Hepatic stellate cell (primary cell): ENCODE measurements at regions not wholly inside any gene's neighbourhood (a gene's known extent, or its start where the extent isn't known, plus 50 kb on each side); places are given as distances from the start of the nearest gene placed in this dataset.
"Not testable (repeated sequence)": the region's sequence is repeated elsewhere in the genome, so short reads cannot be mapped to it uniquely, and the experiment has no call there.

Source experiments
- DNase-seq: peaks from one replicate; pipeline ENCODE4 v3.0.0; 2011; ENCODE audit warnings: low spot score

GRCh38 chr18:38792731-38793130 lies 1227.1 kb upstream of the CELF4 start:
- DNase-seq: no peak

DNA sequence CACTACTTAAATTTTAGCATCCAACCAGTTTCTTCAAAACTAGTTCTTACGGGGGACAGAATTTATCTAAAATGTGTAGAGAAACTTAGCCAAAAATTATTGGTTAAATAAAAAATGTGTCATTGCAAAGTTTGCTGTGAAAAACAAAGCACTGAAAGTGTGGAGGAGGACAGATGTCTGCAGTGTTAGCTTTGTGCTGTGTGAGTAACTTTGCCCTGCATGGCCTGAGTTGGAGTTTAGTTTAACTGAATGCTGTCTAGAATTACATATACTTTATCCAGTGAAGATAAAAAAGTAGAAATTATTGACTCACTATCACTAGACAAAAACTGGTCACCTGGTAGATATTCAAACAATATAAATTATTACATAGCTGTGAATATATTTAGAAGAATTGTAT lies 1225.2 kb upstream of the CELF4 start:
- DNase-seq: no peak

- no peak for DNase-seq
These were observed 1224.7 kb upstream of the CELF4 start for GRCh38 chr18:38790303-38790702.

GRCh38 chr18:38789141-38789540 lies 1223.5 kb upstream of the CELF4 start:
- no peak for DNase-seq

DNA sequence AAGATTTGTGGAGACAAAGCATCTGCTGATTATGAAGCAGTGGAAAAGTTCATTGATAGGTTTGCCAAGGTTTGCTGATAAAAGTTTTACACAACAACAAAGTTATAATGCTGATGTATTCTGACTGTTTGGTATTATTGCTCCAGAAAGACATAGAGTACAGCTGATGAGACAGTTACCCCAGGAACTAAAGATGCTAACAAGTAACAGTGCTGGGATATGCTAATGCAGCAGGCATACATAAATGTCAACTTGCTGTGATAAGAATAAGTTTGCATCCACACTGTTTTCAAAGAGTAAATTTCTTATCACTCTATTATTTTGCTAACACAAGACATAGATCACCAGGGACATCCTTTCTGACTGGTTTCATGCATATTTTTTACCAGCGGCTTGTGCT lies 1221.3 kb upstream of the CELF4 start:
- DNase-seq: no peak

- DNase-seq: not testable (repeated sequence)
These were observed 1206.0 kb upstream of the CELF4 start for GRCh38 chr18:38771620-38772019.

DNA sequence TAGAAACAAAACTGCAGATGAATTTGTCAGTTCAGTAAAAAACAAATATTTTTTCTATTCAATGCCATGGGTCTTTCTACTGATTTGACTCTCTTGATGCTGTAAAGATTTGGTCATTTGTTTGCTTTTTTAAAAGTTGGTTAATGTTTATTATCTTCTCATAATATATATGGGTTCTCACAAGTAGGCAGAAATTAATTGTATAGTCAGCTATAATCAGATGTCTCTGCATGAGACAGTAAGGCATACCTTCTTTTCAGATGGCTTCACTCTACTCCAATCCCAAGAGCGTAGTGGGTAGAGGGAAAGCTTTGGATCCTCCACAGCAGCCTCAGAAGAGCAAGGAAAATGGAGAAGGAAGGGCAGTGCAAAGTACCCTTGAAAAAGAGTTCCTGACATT lies 1202.9 kb upstream of the CELF4 start:
- no peak for DNase-seq

DNA sequence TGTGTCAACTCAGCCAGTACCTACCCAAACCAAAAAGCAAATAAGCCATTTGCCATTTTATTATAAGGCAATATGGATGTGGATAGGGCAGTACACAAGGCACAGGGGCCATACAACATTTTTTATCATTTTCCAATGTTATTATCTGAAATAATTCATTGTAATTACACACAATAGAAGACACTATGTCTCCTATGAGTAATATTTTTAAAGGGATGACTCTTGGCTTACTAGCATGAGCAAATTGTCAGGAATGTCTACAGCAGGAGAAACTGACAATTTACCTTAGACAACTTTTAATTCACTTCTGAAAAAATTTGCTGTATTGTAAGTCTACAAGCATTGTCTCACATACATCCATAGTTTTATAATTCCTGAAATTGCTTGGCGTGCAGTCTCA lies 1193.9 kb upstream of the CELF4 start:
- no peak for DNase-seq

DNA sequence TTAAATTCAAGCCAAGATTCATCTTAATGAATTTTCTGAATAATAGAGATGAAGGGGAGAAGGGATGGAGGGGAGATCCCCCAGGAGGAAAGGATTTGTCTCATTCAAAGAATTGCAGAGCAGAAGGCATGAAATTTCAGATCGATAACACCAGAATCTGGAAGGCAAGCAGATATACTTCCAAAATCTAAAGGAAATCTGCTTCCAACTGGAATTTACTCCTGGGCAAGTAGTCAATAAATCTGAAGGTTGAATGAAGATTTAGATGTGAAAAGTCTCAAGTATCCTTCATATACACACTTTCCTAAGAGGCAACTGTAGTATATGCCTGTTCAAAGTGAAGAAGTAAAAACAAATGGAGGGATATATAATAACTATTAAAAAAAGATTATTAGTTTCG lies 1190.8 kb upstream of the CELF4 start:
- DNase-seq: no peak

DNA sequence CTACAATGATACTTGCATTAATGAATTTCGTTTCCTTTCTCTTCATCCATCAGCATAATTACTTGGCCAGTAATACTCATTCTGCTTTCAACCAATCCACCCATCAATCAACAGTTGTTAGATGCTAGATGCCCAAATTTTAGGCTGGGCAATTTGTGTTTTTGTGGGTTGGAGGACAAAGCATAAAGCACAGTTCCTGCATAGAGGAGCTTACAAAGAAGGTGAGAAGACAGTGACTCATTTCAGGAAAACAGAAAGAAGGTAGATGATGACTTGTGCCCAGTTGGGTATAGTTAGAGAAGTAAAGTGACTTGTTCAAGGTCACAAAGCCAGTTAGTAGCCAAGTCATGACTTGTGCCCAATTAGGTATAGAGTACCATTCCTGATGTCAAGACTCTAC lies 1186.8 kb upstream of the CELF4 start:
- no peak for DNase-seq

GRCh38 chr18:38751898-38752297 lies 1186.3 kb upstream of the CELF4 start:
- DNase-seq: no peak

GRCh38 chr18:38751211-38751610 lies 1185.6 kb upstream of the CELF4 start:
- no peak for DNase-seq

GRCh38 chr18:38750751-38751150 lies 1185.2 kb upstream of the CELF4 start:
- DNase-seq: no peak

DNA sequence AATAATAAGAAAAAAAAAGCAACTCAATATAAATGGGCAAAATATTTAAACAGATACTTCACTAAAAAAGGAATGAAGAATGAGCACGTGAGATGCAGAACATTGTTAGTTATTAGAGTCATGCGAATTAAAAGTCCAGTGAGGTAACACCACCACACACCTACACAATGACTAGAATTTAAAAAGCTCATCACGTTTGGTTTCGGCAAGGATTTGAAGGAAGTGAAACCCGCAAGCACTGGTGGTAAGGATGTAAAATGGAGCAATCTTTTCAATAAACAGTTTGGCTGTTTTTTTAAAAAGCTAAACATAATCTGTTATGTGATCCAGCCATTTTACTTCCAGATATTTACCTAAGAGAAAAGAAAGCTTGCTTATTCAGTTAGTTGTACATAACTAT lies 1181.6 kb upstream of the CELF4 start:
- DNase-seq: no peak

DNA sequence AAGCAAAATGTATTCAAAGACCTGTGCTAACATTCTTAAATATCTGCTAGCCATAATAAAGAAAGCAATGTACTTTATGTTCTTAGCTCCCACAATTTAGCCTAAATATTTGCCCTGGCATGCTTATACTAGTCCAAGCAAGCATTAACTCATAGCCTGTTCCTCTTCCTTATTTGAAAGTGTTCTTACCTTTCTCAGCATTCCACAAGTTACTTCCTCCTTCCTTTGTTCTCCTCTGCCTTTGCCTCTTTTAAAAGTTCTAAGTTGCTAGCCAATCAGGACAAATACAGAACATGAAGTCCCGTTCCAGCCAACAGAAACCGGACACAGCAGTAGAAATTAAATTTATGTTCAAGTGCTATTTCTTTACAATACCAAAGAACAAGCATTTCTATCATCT lies 1154.6 kb upstream of the CELF4 start:
- DNase-seq: not testable (repeated sequence)

DNA sequence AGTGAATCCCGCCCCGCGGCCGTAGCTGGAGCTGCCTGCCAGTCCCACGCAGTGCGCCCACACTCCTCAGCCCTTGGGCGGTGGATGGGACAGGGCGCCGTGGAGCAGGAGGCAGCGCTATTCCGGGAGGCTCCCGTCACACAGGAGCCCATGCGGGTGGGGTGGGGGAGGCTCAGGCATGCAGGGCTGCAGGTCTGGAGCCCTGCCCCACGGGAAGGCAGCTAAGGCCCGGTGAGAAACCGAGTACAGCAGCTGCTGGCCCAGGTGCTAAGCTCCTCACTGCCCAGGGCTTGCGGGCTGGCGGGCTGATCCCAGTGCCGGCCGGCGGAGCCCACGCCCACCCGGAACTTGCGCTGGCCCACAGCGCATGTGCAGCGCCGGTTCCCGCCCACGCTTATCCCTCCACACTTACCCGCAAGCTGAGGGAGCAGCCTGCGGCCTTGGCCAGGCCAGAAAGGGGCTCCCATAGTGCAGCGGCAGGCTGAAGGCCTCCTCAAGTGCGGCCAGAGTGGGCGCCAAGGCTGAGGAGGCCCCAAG lies 1152.8 kb upstream of the CELF4 start:
- no peak for DNase-seq

DNA sequence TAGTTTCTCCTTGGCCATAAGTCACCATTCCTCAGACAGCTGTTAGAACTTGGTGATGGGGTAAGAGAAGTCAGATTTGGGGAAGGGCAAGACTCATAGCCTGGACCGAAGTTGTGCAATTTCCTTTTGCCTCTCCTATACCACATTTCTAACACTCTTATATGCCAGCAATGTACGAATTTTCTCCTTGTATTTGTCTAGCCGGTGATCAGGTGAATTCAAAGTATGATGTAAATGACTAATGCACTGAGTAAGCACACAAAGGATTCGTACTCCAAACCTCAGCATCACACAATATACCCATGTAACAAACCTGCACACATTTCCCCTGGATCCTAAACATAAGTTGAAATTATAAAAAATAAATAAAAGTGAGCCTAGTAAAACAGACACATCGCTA lies 1143.5 kb upstream of the CELF4 start:
- DNase-seq: no peak

DNA sequence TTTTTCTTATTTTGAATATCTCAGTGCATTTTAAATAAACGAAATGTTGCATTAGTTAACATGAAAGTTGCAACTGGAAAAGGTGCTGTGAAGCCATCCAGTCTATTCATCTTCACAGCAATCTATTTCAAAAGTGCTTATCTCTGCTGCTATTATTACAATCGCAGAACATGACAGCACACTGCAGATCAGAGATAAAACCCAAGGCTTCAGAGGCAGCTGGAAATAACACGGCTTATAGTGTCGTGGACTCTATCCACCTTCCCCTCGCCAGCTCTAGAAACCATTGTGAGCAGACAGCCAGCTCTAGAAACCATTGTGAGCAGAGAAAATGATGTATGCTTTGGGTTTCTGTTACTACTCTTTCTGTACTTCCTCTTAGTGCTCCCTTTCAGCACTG lies 1140.8 kb upstream of the CELF4 start:
- DNase-seq: no peak

DNA sequence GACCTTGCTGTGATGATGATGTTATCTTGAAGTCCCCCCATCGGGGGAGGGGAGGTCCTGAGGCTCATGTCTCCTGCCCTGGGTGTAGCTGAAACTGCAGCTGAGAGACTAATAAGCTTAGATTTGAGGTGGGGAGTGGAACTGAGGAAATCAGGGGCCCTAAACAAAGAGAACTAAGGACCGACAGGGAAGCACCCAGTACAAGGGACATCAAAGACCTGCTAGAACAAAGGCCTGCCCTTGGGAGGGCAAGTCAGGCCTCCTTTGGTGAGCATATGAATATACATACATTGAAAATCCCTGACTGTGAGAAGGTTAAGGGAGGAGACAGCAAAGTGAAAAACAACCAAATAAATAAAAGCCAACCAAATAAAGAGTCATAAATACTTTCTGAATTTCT lies 1132.5 kb upstream of the CELF4 start:
- DNase-seq: no peak

- no peak for DNase-seq
These were observed 1130.1 kb upstream of the CELF4 start for GRCh38 chr18:38695559-38696280.

DNA sequence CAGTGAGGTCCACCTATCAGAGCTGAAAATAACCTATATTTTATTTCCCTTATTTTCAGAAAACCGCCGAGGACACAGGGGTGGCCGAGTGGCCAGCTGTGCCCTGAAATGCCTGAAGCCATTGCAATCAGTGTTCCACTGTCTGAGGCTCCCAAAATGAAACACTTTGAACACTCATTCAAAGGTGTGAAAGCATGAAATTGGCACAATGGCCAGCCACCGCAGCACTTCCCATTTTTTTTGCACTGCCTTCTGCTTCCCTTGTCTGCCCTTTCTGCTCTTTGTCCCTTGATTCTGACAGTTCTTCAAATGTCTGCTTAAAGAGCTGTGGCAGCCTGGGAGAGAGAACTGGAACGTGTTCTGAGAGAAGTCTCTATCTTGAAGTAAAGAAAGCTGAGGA lies 1127.5 kb upstream of the CELF4 start:
- no peak for DNase-seq

DNA sequence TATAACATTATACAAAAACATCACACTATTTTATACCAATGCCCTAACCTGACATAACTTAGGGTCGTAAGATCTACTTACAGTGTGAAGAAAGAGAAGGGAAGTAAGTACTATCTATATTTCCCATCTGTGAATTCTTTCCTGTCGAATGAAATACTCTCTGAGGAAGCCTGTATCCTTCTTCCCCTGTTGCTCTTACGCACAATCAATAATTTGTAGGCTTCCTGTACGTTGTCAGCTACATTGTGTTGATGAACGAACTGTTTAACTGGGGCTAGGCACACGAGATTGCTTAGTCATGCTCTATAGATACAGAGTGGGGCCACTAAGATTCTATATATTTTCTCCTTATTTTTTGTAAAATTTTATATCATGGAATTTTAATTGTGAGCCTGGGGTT lies 1125.0 kb upstream of the CELF4 start:
- no peak for DNase-seq

DNA sequence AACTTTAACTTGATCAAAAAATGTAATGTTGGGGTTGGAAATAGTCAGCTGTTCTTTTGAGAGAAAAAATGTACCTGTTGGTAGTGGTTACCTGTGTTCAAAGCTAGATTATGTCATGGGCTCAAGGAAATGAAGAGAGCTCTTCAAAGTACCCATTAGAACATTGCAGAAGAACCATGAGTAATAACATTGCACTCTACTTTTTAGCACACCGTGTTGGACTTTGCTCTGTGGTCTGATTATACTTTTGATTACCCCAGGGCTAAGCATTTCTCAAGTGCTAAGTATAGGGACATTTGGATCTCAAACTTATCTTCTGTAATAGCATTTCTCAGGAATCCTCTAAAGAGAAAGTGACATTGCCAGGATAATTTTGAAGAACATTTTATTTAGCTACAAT lies 1122.8 kb upstream of the CELF4 start:
- DNase-seq: no peak

DNA sequence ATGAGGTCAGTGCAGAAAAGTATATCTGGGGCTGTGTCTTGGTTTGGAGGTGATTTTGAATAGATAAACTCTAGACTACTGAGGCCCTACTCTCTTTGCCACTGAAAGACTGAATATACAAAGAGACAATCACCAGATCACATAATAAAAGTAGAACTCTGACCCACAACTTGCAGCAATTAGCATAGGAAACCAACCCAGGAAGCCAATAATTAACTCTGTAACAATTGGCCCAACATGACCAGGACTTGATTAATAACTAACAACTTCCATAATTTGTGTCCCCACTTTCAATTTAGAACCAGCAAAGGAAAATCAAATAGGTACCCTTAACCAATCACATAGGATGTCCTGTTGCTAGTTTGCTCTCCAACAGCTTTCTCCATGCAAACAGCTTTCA lies 1104.9 kb upstream of the CELF4 start:
- no peak for DNase-seq
